ENCODE measurements at regions not wholly inside any gene's neighbourhood (a gene's known extent, or its start where the extent isn't known, plus 50 kb on each side); places are given as distances from the start of the nearest gene placed in this dataset.

- no peak for TF ChIP-seq POLR2A (IDR thresholded peaks at IDR 0.05; ENCODE audit: low read depth, low read length)
- TF ChIP-seq POLR2AphosphoS5 (IDR thresholded peaks at IDR 0.05; ENCODE audit: low read depth, low read length): no peak
These were observed 214.7 kb upstream of the TSHZ2 start for GRCh38 chr20:52757411-52757810.

Data from GM12892 (cell line).